CD1c-positive myeloid dendritic cell (primary cell): ENCODE measurements at regions not wholly inside any gene's neighbourhood (a gene's known extent, or its start where the extent isn't known, plus 50 kb on each side); places are given as distances from the start of the nearest gene placed in this dataset.

Experiments used
- DNase-seq: peaks from one replicate; pipeline ENCODE4 v3.0.0-alpha.2; 2016; ENCODE audit errors: extremely low spot score

DNA sequence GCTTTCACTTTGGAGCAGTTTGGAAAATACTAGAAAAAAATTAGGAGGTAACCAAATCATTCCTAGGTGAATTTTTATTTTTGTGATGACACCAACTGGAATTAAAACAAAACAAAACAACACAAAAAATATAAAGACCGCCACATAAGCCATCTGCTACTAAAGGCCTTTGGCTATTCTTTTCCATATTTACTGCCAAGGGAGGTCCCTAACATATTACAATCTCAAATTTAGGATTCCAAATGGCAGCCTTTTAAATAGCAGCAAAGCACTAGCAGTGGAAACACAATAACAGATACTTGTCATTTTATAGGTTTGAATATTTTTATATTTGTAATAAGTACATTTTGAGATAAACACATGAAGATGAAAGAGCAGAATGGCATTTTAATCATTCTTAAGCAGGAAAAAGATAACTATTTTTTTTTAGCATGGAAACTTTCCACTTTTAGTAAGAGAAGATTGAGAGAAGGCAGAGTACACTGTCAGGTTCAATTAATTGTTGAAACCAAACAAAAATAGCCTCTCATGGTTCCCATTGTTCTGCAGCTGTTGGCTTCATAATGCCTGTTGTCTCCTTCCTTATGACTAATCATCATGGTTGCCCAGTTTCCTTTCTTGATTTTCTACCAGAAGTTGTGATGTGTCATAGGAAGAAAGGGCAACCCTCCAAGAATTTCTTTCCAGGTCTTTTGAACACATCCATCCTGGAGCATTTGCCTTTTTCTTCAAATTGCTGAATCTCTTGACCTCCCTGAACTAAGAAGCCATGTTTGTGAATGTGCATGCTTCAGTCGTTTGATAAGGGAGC, 219.0 kb upstream of the EMCN start:
- no peak for DNase-seq

DNA sequence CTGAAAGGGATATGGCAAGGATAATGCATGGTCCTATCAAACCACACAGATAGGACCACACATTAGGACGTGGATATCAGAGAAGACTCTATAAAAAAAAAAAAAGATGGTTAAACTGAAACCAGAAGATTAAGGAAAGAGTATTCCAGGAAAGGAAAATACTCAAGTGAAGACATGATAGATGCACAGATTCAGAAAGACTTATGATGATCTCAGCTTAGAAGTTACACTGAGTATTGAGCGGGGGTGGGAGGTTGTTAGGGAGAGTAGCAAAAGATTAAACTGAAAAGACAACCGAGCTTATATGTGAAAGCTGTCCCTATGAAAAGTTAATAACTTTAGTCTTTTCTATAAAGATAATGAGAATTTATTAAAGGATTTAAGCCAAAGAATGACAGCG, 211.0 kb upstream of the EMCN start:
- DNase-seq: no peak

DNA sequence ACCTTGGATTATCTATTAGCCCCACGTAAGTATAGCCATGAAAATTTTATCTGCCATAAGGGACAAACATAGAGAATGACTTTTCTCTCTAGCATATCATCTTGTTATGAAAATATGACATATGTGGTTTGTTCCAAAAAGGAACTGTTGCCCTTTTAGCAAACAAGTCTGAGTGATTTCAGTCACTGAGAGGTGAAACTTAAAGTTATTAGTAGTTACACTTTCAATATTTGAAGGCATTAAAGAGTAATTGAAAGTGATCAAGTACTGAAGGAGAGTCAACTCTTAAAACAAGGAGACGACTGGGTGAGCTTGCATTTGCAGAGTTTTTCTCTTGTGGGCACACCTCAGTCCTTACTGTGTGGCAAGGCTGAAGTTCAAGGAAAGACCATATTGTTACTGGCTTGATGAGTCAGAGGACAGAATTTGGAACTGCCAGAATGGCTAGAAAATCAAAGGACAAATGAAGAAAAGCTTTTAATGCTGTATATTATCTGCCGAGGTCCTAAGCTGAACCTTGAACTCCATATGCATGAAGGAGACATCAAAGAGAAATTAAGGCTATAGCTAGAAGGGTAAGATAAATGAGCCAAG, 205.1 kb upstream of the EMCN start:
- no peak for DNase-seq

DNA sequence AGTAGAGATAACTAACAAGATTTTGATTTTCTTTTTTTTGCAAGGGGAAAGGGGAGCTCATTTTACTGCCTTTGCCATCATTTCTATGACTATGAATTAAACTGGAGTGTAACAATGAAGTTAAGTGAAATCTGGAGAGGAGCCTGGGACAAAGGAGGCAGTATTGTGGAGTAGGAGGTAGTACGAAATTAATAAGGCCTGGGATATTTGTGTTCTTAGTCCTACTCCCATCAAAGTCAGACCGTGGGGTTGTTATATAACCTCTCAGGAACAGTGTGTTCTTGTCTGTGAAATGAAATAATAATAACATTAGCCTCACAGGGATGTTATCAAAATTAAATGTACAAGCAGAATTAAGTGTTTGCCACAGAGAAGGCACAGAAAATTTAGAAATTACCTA, 204.3 kb upstream of the EMCN start:
- no peak for DNase-seq

DNA sequence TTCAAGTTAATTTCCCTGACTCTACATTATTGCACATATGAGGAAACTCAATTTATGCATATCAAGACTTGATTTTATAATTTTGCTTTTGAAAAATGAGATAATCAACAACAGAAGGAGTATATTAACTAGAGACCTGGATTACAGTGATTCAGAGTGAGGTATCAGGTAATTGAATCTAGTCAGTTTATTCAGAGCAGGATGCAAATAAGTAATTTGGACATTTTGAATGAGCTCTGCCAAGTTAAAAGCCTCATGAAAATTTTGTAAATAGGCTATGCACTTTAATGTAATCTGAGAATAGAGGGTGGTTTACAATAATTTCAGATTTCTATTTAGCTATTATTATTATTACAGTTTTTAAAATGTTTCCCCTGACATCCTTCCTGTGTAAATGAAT, 203.7 kb upstream of the EMCN start:
- DNase-seq: no peak

DNA sequence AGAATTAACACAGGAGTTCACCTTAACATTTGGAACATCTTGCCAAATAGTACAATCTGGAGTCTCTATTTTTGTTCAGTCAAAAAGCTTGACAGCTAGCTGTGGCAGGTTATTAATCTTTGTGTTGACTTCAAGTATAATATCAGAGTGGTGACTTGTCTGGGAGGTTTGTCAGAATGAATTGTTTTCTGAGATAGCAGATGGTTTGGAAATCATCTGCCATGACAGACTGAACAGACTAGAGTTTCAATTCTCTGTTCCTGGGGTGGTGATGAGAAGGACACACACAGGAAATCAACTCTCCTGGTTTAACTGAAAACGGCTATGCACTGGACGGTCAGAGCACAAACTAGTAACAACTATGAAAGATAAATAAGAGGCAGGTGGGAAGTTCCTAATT, 203.3 kb upstream of the EMCN start:
- DNase-seq: no peak

DNA sequence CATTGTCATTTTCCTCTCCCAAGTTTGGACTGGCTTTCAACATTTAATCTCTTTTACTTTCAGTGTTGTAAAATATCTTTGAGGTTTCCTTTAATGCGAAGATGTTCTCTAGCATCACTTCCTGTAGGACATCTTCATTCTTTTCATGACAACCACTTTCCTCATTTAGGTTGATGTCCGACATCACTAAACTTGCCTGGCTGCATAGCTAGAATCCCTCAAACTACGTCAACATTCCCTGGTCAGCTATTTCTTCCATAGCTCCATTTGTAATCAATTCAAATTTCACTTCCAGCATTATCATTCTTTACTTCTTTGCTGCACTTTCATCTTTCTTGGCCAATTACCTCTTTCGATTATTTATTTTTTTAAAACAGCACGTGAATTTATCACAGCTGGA, 198.6 kb upstream of the EMCN start:
- DNase-seq: no peak

DNA sequence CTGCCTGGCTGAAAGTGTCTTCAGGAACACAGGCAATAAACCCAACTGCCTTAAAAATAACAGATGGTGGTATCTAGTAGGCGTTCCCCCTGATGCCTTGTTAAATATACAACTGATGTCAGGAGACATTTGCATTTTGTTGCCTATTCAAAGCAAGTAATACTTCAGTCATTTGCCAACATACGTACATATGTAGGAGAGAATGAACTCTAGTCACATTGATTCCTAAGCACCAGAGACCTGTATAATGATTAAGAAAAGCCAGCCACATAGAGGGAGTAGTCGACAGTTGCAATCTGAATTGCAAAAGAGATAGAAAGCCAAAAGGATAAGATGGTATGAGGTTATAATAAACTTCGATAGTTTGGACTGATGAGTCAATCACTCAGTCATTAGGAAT, 191.0 kb upstream of the EMCN start:
- DNase-seq: no peak

DNA sequence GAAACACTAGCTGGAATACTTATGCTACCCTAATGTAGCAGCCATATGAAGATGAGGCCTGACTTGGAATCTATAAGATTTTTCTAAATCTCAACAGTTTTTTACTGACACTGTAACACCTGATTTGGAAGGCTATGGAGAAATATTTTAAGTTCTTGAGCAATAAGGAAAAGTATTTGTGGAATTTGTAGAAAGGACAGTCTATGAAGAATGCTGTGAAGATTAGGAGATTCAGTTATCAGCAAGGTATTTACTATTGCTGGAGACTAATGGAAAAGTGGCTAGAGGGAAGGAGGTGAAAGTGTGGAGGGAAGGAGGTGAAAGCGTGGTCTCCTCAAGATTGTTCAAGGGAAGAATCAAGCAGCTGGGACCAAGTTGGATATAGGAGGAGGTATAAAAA, 190.0 kb upstream of the EMCN start:
- DNase-seq: no peak

DNA sequence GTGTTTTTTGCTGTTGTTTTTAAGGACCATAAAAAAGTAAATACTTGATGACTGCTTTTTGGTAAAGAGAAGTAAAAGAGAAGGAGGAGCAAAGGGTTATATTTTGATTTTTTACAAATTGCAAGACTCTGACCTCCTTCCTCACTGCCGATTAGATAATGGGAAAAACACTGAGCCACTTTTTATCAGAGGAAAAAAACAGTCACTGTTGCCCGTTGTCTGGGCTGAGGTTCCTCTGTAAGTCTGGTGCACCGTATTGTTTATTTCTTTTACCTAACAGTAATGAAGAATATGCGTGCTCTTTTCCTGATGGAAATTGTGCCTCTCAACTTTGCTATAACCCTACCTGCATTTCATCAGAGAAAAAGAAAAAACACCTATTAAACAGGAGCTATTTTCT, 178.7 kb upstream of the EMCN start:
- DNase-seq: no peak

DNA sequence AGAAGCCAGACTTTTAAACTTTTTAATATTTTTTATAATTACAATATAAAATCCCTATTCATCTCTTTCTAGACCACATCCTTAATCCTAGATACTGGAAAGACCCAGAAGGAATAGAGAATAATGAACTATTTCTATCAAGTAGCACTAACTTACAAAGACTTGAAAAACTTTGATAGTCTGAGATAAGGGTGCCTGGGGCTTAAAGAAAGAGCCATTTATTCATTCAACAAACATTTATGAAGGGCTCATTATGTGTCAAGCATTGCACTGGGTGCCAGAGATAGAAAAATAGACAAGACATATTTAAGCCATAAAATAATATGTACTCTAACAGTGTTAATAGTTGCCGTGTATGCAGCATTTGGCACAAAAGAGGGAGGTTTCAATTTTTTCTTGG, 178.0 kb upstream of the EMCN start:
- DNase-seq: no peak

DNA sequence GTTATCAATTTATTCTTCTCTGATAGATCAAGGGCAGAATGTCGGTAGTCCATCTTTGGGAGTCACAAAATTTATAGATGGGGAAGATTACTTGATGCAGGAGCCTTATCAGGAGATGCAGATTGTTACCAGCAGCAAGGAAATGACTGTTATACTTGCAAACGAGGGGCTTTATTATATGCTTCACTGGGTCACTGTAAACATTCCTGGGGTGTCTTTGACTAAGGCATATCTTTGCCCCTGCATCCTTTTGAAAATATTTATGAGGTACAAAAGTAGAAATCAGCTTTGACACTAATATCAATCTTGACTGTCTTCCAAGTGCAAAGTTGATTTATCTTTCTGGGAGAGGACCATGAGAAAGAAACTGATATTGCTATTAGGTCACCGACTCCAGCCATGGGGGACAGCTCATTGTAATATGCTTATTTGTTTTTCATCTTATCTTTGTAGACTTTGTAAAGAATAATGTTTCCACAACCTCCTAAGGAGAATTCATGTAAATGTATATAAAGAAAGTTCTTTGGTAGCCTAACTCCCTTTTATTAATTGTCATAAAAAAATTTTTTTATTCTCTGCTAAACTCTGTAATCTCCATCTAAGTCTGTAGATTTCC, 177.3 kb upstream of the EMCN start:
- DNase-seq: no peak

DNA sequence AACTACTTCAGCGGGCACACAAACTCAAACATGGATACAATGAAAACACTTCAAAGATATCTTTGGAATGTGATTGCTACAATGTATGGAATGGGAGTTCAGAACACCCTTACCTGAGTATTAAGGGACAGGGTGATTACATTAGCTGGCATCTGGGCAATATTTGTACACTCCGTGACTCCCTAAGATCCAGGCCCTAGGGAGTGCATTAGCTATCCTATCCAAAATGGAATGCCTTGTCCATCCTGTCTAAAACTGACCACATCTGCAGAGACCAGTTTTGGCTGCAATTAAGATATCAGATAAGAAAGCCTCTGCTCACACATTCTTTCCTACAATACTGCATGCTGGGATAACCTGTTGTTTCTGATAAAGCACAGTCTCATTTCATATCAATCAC, 176.6 kb upstream of the EMCN start:
- DNase-seq: no peak

DNA sequence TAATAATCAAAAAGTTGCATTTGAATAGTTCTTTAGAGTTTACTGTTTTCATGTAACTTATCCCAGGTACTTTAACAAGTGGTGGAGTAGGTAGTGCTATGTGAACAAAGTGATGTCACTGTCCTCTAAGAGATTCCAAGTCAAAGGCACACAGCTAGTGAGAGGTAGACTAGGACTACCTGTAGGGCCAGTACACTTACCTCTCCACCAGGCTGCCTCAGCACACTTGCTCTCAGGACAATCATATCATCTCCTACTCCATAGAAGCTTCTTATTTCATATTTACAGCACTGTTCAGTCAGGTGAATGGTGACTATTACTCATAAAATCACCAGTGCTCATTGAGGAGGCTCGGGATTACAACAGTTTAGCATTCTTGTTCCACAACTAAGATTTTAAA, 173.0 kb upstream of the EMCN start:
- no peak for DNase-seq

DNA sequence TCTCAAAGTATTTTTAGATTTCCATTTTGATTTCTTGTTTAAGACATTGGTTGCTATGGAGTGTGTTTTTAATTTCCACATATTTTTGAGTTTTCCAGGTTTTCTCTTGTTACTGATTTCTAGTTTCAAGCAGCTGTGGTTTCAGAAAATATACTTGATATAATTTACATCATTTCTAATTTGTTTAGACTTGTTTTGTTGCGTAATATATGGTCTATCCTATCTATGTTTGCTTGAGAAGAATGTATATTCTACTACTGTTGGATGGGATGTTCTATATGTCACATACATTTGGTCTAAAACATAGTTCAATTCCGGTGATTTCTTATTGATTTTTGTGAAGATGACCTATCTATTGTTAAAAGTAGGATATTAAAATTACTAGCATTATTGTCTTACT, 170.5 kb upstream of the EMCN start:
- DNase-seq: no peak

DNA sequence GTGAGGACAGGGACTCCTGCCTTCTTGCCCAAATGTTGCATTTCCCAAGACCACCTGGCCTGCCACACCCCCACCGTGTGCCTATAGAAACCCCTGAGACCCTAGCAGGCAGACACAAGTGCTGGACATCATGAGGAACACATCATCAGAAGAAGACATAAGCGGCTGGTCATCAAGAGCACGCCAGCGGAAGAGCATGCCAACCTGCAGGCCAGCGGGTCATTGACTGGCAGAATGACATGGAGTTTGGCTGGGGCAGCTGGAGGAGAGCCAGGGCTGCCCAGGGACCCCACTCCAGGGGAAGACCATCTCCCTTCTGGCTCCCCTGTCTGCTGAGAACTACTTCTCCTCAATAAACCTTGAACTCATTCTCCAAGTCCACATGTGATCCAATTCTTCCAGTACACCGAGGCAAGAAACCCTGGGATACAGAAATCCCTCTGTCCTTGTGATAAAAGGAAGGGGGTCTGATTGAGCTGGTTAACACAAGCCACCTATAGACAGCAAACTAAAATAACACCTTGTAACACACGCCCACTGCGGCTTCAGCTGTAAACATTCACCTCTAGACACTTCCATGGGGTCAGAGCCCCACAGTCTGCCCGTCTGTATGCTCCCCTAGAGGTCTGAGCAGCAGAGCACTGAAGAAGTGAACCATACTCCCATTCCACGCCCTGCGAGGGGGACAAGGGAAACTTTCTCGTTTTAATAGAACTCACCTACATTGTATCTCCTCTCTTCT, 164.8 kb upstream of the EMCN start:
- DNase-seq: no peak

DNA sequence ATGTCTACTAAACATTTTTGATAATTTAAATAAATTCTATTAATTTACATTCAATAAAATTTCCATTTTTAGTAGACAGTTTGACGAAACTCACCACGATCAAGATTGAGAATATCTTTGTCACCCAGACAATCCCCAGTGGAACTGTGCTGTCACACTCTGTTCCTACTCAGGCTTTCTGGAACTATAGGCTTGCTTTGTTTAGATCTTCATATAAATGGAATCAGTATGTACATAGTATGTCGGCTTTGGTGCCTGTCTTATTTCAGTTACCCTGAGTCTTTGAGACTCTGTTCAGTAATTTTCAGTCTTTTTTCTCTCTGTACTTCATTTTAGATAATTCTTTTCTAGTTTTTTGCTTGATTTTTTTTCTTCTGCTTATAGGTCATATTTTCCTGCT, 163.5 kb upstream of the EMCN start:
- DNase-seq: no peak

DNA sequence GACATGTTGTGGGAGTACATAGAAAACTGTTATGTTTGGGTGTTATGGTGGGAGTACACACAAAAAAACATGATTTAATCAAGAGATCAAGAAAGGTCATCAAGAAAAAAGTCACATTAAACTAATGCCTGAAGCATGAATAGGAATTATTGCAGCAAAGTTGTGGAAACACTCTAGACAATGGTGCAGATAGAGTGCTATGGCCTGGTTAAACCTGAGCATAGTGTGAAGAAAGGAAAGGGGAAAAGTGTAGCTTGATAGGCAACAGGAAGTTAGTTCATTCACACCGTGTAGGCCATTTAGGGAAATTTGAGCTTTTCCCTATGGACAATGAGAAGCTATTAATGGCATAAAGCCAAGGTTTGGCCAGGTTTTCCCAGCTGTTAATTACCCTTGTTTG, 162.1 kb upstream of the EMCN start:
- no peak for DNase-seq

DNA sequence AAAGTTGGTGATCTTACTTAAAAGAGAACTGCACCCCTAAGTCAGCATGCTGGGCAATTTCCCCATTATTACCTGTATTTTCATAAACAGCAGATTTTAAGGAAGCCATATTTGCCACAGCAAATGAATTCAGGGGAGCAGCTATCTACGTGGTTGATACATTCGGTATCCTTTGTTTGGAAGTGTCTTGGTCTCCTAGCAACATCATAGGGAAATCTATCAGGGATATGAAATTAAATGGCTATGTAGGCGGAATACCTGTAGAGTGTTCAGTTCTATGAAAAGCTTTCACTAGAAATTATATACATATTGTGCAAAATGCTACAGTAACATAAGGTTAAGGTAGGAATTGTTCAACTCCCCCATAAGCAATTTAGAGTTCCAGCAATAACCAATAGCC, 157.2 kb upstream of the EMCN start:
- DNase-seq: no peak

DNA sequence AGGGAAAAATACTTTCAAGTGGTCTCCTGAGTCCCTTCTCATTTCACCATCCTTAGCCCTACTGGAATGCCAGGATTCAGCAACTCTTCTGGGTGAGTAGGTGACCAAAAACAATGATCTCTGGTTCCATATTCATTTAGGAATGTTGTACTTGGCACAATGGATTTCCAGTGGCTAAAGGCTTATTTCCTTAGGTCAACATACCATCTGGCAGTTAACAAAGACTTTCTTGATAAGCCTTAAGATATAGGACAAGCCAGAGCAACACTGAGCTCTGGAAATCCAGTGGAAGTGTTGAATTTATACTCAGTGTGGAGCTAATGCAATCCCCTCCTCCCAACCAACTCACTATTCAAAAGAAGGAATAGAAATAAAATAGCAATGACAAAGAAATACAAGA, 139.4 kb upstream of the EMCN start:
- DNase-seq: no peak

DNA sequence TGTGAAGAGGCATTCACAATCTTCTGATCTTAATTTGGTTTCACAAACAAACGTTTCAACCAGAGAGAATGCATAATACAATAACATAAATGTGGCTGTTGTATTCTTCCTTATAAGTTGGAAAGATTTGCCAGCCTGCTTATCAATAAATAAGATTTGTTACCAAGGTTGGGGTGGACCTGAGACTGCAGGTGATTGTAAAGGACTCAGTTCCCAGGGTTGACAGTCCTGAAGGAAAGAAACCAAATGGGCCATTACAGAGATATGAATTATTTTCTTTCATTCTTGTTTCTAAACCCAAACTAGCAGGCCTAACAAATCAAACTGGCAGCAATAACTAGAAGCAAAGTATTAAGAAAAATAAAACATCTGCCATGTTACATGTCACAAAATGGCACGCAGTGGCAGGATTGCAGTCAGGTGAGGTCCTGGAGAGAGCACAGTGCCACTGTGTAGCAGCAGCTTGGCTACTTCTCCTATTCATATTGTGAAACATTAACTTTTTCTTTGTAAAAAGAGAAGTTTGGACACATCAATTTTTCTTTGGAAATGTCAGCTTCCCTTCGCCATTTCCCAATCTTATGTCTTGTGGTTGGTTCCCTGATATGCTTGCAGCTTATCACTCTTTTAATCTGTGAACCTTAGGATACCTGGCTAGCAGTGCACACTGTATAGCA, 133.8 kb upstream of the EMCN start:
- DNase-seq: peak; percentile 80

DNA sequence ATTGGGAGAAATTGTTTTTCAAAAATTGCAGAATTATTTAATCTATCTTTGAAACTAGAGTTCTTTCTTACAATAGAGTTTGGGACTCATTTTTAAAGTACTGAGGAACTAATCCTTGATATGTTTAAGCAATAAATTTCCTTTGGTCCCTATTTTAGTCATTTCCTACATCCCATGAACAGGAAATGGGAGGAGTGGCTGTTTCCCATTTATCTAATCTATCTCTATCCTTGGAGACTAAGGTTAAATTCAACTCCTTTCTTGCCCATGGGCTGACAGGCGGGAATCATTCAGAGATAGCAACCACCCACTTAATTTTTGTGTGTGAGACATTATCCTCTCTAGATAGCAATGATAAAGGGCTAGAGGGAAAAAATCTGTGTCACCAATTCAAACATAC, 131.6 kb upstream of the EMCN start:
- DNase-seq: no peak
